Cortex of kidney (tissue), 1 donor: ENCODE measurements at regions not wholly inside any gene's neighbourhood (a gene's known extent, or its start where the extent isn't known, plus 50 kb on each side); places are given as distances from the start of the nearest gene placed in this dataset.
"Not testable (repeated sequence)": the region's sequence is repeated elsewhere in the genome, so short reads cannot be mapped to it uniquely, and the experiment has no call there.

Experiments used
- DNase-seq: peaks from one replicate; lab custom pipeline; 2025; lab: John Stamatoyannopoulos, UW

GRCh38 chr6:26234421-26235301 is 130.3 kb upstream of the BTN3A2 start:
- DNase-seq = no peak

- no peak for DNase-seq
Measured at GRCh38 chr6:26235302-26235670, 129.7 kb upstream of the BTN3A2 start.

GRCh38 chr6:26239415-26239814 is 125.6 kb upstream of the BTN3A2 start:
- not testable (repeated sequence) for DNase-seq

- no peak for DNase-seq
Measured at GRCh38 chr6:26240157-26241032, 124.6 kb upstream of the BTN3A2 start.

- DNase-seq = no peak
Measured at GRCh38 chr6:26241033-26241895, 123.7 kb upstream of the BTN3A2 start.

GRCh38 chr6:26243132-26243531 is 121.9 kb upstream of the BTN3A2 start:
- DNase-seq = no peak

GRCh38 chr6:26243752-26244151 is 121.2 kb upstream of the BTN3A2 start:
- DNase-seq = no peak

GRCh38 chr6:26246058-26246457 is 118.9 kb upstream of the BTN3A2 start:
- no peak for DNase-seq

GRCh38 chr6:26246553-26246952 is 118.4 kb upstream of the BTN3A2 start:
- DNase-seq = no peak

- DNase-seq = no peak
Measured at GRCh38 chr6:26249707-26249956, 115.4 kb upstream of the BTN3A2 start.

GRCh38 chr6:26249957-26250697 is 114.9 kb upstream of the BTN3A2 start:
- no peak for DNase-seq

GRCh38 chr6:26250698-26251044 is 114.3 kb upstream of the BTN3A2 start:
- no peak for DNase-seq

GRCh38 chr6:26251354-26252076 is 113.5 kb upstream of the BTN3A2 start:
- no peak for DNase-seq

GRCh38 chr6:26252077-26252472 is 112.9 kb upstream of the BTN3A2 start:
- no peak for DNase-seq

- no peak for DNase-seq
Measured at GRCh38 chr6:26254724-26255123, 110.3 kb upstream of the BTN3A2 start.

GRCh38 chr6:26257272-26257671 is 107.7 kb upstream of the BTN3A2 start:
- no peak for DNase-seq

GRCh38 chr6:26258212-26258977 is 106.6 kb upstream of the BTN3A2 start:
- DNase-seq = no peak

GRCh38 chr6:26260110-26260637 is 104.8 kb upstream of the BTN3A2 start:
- no peak for DNase-seq

GRCh38 chr6:26260725-26261490 is 104.1 kb upstream of the BTN3A2 start:
- DNase-seq = no peak
